ENCODE measurements at regions not wholly inside any gene's neighbourhood (a gene's known extent, or its start where the extent isn't known, plus 50 kb on each side); places are given as distances from the start of the nearest gene placed in this dataset.
"Not testable (repeated sequence)": the region's sequence is repeated elsewhere in the genome, so short reads cannot be mapped to it uniquely, and the experiment has no call there.

GRCh38 chr2:228522276-228522675, 340.8 kb upstream of the SPHKAP start:
- TF ChIP-seq, protein P1, sequence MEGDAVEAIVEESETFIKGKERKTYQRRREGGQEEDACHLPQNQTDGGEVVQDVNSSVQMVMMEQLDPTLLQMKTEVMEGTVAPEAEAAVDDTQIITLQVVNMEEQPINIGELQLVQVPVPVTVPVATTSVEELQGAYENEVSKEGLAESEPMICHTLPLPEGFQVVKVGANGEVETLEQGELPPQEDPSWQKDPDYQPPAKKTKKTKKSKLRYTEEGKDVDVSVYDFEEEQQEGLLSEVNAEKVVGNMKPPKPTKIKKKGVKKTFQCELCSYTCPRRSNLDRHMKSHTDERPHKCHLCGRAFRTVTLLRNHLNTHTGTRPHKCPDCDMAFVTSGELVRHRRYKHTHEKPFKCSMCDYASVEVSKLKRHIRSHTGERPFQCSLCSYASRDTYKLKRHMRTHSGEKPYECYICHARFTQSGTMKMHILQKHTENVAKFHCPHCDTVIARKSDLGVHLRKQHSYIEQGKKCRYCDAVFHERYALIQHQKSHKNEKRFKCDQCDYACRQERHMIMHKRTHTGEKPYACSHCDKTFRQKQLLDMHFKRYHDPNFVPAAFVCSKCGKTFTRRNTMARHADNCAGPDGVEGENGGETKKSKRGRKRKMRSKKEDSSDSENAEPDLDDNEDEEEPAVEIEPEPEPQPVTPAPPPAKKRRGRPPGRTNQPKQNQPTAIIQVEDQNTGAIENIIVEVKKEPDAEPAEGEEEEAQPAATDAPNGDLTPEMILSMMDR (IDR thresholded peaks at IDR 0.05; ENCODE audit: low read length, missing control alignments): no peak
- H3K4me3 ChIP-seq (replicated peaks; ENCODE audit: low read depth, low read length): no peak overlapping the region
- DNase-seq (ENCODE audit: low read depth): no peak

DNA sequence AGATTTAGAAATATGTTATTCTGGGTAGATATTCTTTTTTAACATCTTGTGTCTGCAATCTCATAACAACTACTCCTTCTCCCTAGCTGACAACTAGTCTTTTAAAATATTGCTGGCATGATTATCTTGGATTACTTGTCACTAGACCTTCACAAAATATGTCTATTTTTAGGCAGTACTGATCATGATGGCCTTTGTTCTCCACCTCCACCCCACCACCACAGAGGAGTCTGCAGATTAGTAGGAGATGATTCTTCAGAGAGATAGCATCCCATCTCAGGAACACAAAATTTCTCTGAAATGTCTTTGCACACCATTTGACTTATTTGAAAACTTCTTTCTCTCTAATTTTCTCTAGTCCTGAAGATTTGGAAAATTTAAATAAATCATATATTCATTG, 338.1 kb upstream of the SPHKAP start:
- no peak for DNase-seq (ENCODE audit: low read depth)
- no peak overlapping the region for H3K4me3 ChIP-seq (replicated peaks; ENCODE audit: low read depth, low read length)
- TF ChIP-seq, protein P1 (IDR thresholded peaks at IDR 0.05; ENCODE audit: low read length, missing control alignments): no peak

DNA sequence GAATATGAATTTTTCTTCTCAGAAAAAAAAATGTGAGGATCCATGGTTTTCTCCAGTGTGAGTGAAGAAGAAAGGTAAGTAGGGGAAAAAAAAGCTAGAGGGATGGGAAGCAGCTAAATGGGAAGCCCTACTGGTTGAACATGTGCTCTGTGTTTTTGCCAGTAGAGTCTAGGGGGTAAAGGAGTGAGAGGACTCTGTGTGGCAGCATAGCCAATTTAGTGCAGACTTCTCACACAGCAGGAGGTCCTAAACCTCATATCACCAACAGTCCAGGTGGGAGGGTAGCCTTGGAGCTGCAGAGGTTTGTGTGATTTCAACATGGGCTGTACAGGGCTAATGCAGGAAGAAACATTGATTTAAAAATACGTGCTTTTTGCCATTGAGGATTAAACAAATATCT, 334.5 kb upstream of the SPHKAP start:
- TF ChIP-seq, protein P1 (IDR thresholded peaks at IDR 0.05; ENCODE audit: low read length, missing control alignments): no peak
- DNase-seq (ENCODE audit: low read depth): no peak
- no peak overlapping the region for H3K4me3 ChIP-seq (replicated peaks; ENCODE audit: low read depth, low read length)

DNA sequence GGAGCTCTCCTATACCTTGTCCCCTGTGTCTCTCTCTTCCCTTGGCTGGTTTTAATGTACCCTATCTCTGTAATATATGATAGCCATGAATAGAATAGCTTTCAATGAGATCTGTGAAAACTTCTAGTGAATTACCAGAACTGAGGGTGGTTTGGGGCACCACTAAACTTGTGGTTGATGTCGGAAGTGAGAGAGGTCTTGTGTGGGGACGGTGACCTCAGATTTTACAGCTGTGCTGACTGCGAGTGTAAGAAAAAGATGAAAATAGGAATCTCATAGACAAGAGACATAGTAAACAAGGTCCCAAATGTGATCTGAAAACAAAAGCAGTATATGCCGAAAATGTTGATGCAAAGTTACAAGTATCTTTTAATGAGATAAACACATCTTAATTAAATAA, 332.0 kb upstream of the SPHKAP start:
- DNase-seq (ENCODE audit: low read depth); H3K4me3 ChIP-seq (replicated peaks; ENCODE audit: low read depth, low read length): not testable (repeated sequence)

DNA sequence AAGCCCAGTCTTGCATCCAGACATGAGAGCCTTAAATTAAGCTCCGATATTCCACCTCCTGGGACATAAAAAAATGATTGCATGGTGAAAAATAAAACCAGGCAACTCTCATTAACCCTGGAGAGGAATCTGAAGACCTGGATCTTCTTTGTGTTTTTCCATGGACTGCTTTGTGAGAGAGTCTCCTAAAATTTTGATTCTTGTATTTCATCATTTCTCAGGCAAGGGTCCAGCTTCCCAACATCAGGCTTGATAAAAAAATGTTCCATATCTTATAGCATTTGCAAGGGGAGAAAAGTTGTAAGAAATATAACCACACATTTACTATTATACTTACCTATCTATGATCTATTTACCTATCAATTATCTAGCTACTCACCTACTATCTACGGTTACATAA, 327.5 kb upstream of the SPHKAP start:
- no peak overlapping the region for H3K4me3 ChIP-seq (replicated peaks; ENCODE audit: low read depth, low read length)
- DNase-seq (ENCODE audit: low read depth): no peak
- TF ChIP-seq, protein P1 (IDR thresholded peaks at IDR 0.05; ENCODE audit: low read length, missing control alignments): no peak

DNA sequence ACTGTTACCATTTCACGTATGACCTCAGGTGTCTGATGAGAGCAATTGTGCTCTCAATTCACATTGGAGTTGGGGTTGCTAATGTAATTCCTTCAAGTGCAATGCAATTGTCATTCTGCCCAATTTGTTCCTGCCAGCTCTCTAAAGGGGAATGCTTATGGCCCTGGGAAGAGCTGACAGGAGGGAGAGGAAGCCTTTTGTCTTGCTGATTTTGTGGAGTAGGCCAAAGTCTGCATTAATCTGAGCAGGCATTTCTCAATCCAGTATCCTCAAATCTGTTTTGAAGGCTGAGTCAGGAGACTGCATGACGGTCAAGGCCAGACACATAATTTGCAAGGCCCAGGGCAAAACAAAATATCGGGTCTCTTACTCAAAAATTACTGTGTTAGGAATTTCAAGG, 326.4 kb upstream of the SPHKAP start:
- DNase-seq (ENCODE audit: low read depth): peak; percentile 1
- no peak overlapping the region for H3K4me3 ChIP-seq (replicated peaks; ENCODE audit: low read depth, low read length)
- TF ChIP-seq, protein P1 (IDR thresholded peaks at IDR 0.05; ENCODE audit: low read length, missing control alignments): no peak

DNA sequence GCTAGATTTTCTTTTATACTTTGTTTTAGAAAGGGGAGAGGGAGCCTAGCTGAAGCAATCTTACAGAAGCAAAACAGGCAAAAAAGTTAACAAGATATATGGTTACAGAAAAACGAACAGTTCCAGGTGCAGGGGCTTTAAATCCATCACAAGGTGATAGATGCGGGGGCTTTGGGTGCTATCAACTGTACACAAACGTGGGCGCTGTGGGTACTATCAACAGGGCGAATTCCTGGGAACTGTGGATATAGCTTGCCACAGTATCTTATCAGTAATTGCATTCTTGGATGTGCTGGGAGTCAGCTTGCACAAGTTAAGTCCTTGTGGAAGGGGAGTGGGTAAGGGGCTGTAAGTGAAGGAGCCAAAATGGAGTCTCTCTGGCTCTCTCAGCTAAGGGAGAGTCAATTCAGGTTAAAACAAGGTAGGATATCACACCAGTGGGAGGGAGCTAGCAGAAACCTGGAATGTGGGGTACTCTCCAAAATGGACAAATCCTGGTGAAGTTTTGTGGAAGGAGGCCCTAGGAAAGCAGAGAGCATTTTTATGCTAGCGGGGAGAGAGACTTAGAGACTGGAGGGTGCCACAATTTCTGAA, 325.8 kb upstream of the SPHKAP start:
- no peak overlapping the region for H3K4me3 ChIP-seq (replicated peaks; ENCODE audit: low read depth, low read length)
- no peak for DNase-seq (ENCODE audit: low read depth)
- TF ChIP-seq, protein P1 (IDR thresholded peaks at IDR 0.05; ENCODE audit: low read length, missing control alignments): no peak

Measured in fibroblast of pulmonary artery (primary cell).